ENCODE measurements at regions not wholly inside any gene's neighbourhood (a gene's known extent, or its start where the extent isn't known, plus 50 kb on each side); places are given as distances from the start of the nearest gene placed in this dataset.
"Not testable (repeated sequence)": the region's sequence is repeated elsewhere in the genome, so short reads cannot be mapped to it uniquely, and the experiment has no call there.

DNA sequence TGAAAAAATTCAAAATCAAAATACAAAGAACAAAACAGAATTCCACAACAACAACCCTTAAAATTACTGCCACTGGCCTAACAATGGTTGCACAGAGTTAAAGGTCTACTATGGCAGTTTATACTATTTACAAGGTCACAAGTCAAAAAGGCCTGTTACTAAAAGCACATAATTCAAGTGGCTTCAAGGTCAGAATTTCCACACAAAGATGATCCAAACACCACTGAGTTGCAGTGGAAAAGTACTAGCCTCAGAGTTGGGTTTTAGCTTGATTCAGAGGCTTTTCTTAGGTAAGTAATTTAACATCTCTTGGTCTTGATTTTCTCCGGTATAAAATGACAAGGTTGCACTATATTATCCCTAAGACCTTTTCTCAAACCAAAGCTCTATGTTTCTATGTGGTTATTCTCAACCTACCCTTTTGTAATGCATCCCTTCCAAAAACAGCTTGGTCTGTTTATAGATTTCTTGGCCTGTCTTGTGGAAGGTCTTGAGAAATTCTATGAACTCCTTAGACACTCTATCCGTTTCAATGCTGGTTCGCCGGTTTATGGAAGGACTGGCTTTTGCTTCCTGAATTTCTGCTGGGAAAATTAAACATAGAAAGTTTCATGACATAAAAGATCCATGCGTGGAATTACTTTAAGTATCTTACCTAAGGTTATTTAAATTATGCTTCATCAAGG is 69.5 kb downstream of the MDH2 start:
- in situ Hi-C loops (cut with MboI; ENCODE audit: low pct_unique_long_range_greater_than_20kb, low sequenced_read_pairs), result not testable (repeated sequence)

DNA sequence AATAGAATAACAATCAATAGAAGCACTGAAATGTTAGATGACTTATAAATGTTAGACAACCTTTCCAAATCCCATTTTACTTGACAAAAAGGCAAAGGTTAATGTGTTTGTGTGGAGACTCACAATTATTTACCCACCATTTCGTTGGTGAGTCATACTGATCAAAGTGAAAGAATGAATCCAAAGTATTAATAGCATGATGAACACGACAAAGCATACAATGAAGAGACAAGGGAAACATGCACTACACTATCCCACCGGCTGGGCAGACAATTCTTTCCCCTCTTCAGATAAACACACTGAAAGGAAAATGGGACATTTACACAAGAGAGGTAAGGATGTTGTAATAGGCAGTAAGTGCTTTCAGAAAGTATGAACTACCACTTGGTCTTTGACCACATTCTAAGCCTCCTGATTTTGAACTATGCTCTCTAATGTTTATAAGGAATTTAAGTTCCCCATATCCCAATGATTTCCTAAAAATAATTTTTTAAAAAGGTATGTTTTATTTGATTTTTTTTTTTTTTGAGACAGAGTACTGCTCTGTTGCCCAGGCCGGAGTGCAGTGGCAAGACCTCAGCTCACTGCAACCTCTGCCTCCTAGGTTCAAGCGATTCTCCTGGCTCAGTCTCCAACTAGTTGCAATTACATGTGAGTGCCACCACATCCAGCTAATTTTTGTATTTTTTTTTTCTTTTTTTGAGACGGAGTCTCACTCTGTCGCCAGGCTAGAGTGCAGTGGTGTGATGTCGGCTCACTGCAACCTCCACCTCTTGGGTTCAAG is 70.5 kb downstream of the MDH2 start:
- DNase-seq; in situ Hi-C loops (cut with MboI; ENCODE audit: low pct_unique_long_range_greater_than_20kb, low sequenced_read_pairs): not testable (repeated sequence)

More for the DNA sequence above, 69.5 kb downstream of the MDH2 start:
- DNase-seq, result not testable (repeated sequence)

DNA sequence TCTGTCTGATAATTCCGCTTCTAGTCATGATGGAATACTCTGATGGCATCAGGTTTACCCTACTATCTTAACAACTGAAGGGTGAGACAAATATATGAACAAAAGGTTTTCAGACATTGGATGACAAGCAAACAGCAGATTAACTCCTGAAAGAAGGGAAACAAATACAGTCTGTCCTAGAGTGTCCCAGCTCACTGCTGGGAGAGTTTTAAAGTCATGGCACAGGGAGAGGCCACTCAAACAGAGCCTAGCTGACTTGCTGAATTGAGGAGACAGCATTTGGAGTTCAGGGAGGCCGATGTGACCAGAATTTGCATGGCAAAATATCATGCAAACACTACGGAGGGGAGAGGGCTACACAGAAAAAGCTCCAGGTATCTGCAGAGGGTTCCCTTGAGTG is 73.1 kb downstream of the MDH2 start:
- no peak for DNase-seq
- in situ Hi-C loops (cut with MboI; ENCODE audit: low pct_unique_long_range_greater_than_20kb, low sequenced_read_pairs), result no loop called here

DNA sequence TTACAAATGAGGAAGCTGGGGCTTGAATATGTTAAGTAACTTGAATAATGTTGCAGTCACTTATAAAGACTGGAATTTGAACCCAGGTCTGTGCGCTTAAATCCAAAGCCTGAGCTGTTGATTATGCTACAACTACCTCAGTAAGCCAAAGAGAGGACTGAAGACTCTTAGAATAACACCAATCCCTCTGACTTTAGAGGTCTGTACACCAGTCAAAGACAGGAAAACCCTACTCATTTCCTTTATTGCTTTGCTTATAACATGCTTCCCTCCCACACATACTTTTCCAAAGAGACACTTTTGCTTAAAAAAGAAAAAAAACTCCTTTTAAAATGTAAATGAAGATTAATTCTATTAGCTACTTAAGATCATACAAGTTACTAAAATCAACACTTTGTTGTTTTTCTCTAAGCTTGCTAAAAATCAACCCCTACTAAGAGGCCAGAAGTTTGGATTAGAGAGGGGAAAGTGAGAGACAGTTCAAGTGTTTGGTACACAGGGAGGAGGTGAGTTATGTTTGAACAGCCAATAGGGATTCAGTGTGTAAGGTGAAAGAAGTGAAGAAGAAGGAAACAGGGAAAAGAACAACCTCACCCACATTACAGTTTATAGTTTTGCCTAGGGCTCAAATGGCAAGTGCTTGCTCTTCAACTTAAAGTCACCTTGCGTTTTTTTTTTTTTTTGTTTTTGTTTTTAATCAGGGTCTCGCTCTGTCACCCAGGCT is 74.8 kb downstream of the MDH2 start:
- in situ Hi-C loops (cut with MboI; ENCODE audit: low pct_unique_long_range_greater_than_20kb, low sequenced_read_pairs), result no loop called here
- peak; percentile 62 for DNase-seq

DNA sequence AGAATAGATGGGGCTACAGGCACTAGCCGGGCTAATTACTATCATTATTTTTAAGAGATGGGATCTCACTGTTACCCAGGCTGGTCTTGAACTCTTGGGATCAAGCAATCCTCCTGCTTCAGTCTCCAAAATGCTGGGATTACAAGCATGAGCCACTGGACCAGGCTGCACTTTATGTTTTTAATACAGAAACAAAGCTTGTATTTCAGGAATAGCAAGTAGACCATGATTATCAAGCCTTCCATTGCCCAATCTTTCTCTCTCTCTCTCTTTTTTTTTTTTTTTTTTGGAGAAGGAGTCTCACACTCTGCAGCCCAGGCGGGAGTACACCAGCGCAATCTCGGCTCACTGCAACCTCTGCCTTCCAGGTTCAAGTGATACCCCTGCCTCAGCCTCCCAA is 75.4 kb downstream of the MDH2 start:
- in situ Hi-C loops (cut with MboI; ENCODE audit: low pct_unique_long_range_greater_than_20kb, low sequenced_read_pairs), result no loop called here
- DNase-seq, result no peak

DNA sequence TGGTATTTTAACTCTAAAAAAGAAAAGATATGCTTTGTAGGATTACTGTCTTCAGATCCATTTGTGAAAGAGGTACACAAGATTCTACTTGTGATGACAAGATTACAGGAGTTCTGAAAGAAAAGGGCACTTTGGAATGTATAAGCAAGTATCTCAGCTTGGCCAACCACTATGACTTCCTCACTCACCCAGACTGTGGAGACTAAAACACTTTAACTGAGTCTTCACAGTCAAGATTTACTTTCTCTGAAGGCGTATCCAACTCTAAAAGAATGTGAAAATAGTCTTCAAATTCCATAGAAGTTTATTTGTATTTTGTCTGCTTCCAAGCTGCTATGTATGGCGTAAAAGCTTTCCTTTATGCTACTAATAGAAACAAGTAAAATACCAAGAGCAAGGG is 76.1 kb upstream of the SRRM3 start:
- no peak for DNase-seq
- in situ Hi-C loops (cut with MboI; ENCODE audit: low pct_unique_long_range_greater_than_20kb, low sequenced_read_pairs), result no loop called here

DNA sequence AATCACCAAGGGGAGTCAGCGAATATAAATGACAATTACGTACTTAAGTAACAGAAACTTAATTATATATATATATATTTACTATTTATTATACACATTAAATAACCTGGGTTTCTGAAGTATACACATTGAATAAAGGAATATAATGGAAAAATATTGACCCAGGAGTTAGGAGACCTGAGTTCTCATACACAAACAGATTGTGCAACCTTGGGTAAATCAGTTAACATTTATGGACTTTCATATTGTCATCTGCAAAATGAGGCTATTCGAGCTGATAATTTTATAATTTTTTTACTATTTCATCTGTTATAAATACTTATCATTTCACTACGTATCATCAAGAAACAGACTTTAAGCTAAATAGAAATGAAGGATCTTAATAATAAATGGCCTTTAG is 75.1 kb upstream of the SRRM3 start:
- in situ Hi-C loops (cut with MboI; ENCODE audit: low pct_unique_long_range_greater_than_20kb, low sequenced_read_pairs), result no loop called here
- DNase-seq, result no peak

DNA sequence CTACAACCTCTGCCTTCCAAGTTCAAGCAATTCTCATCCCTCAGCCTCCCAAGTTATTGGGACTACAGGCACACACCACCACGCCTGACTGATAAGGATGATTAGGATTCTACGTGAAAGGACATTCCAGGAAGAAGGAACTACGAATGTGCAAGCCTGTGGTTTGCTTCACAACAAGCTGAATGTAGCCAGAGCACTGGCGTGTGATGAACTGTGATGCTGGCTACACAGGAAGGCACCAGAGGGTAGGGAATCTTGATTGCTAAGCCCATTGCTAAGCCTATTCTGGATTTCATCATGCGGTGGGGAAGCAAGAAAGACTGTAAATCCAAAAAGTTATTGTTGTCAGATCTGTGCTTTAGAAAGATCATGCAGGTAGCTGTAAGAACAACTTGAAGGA is 72.3 kb upstream of the SRRM3 start:
- DNase-seq, result no peak
- in situ Hi-C loops (cut with MboI; ENCODE audit: low pct_unique_long_range_greater_than_20kb, low sequenced_read_pairs), result no loop called here

DNA sequence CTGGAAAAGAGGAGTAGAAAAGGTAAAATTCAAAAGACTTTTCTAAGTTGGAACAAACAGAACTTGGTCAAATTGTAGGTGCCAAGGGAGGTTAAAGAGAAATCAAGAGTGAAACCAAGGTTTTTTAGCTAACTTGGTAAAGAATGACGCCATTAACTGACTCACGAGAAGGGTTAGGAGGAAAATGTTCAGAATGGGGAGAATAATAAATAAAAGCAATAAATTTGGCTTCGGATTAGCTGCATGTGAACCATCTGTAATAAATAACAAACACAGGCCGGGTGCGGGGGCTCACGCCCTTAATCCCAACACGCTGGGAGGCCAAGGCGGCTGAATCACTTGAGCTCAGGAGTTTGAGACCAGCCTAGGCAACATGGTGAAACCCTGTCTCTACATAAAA is 71.9 kb upstream of the SRRM3 start:
- no peak for DNase-seq
- in situ Hi-C loops (cut with MboI; ENCODE audit: low pct_unique_long_range_greater_than_20kb, low sequenced_read_pairs), result no loop called here

DNA sequence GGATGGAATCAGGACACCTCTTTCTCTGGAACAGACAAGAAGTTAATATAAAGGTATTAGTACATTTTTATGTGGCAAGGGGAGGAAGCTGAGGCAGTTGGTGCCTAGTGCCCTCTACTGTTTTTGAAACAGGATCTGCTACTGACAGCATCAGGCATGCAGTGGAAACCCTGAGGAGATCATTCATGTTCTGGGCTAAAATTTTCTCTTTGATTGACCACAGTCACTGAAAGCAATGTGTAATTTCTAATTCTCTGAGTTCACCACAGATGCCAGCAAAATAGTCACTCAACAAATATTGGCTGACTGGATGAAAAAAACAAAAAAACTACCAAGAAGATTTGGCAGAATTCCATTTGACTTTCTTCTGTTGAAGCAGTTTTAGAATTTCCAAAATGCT is 71.0 kb upstream of the SRRM3 start:
- peak; percentile 57 for DNase-seq
- in situ Hi-C loops (cut with MboI; ENCODE audit: low pct_unique_long_range_greater_than_20kb, low sequenced_read_pairs), result not testable (repeated sequence)

DNA sequence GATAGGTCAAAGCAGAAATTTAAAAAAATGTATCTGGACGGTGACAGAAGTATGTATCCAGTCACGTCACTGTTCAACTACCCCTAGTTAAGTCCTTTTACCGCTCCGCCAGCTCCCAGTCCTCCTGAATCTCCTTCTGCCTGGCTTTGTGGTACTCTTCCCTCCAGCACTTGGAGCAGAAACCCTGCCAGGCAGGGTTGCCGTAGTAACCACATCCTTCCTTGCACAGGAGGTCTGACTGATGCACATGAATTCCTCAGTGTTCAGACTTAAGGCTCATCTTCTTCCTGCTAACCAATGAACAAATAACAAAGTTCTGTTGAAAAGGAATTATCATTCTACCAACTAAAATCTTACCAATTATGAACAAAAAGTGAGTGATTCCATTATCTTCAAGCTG is 69.8 kb upstream of the SRRM3 start:
- in situ Hi-C loops (cut with MboI; ENCODE audit: low pct_unique_long_range_greater_than_20kb, low sequenced_read_pairs); DNase-seq: not testable (repeated sequence)

DNA sequence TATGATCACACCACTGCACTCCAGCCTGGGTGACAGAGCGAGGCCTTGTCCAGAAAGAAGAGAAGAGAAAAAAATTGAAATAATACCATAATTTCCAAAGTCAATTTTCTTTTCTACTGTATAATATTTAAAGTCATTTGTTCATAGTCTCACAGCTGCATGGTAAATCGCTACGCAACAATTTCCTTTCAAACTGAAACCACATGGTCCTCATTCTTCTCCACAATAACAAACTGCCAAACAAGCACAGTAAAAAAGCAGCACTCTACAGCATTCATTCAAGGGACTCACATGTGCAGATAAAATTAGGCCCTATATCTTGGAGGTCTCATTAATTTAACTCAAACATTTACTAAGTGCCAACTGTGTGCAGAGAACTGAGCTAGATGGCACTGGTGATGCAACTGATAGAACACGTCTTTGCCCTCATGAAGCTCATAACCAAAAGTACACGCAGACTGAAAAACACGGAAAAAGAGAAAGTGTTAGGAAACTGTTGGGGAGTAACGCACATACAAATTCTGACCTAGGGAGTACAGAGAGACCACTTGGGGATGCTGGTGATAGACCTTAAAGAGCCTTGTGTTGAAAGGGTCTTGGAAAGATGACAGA is 68.4 kb upstream of the SRRM3 start:
- in situ Hi-C loops (cut with MboI; ENCODE audit: low pct_unique_long_range_greater_than_20kb, low sequenced_read_pairs), result no loop called here
- no peak for DNase-seq

DNA sequence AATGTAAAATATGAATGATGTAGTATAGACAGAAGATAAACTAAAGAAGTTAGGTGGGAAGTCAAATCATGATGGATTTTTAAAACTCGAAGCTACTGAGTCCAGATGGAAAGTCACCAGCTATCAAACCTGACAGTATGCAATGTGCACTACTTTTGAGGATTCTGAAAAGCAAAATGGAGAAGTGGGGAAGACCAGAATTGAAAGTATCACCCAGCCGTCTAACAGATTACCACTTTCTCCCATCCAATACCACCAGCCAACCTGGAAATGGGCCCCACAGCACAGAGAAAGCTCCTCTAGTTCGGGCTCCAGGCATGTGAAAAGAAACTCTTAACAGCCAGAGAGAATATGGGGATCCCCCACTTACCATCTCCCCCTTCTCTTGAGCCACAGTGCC is 67.9 kb upstream of the SRRM3 start:
- in situ Hi-C loops (cut with MboI; ENCODE audit: low pct_unique_long_range_greater_than_20kb, low sequenced_read_pairs), result no loop called here
- DNase-seq, result peak; percentile 49

DNA sequence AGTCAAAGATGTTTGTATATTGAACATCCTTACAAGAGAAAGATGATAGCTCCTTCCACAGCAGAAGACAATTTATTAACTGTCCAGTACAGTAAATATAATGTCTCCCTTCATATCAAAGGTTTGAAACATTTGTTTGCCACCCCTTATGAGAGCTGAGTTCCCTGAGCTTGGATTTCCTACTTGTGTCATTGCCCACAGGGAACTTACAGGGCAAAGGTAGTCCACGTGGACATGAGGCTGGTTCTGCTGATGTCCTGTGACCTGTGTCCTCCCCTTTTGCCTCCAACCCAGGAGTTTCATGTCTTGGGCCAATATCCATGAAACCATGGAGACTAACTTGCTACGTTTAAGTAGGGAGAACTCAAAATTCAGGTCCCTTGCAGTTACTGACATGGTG is 66.4 kb upstream of the SRRM3 start:
- in situ Hi-C loops (cut with MboI; ENCODE audit: low pct_unique_long_range_greater_than_20kb, low sequenced_read_pairs); DNase-seq: not testable (repeated sequence)

DNA sequence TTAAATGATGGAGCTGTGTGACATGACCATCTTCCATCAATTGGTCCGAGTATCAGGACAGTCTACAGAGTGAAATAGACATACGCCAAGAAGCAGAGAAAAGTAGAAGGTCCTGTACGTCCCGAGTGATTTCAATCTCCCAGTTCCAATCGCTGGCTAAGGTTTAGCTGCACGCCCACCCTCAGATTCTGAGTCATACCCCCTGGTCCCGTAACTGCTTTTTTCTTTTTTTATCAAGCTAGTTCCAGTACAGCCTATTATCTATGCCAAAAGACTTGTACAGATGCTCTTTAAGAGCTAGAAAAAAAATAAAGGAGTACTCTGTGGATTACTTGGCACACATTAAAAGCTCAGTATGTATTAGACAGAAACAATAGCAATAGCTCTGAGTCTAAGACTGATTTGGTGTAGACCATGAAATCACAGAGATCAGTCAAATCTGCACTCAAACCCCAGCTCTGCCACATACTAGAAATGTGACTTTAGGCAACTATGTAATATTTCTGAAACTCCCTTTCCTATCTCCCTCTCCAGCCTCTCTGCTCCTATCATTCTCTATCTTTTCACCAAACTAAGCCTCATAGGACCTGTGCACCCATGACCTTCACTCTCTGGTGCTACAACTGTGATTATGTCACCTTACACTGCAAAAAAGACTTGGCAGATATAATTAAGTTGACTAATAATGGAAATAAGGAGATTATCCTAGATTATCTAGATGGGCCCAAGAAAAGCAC is 63.0 kb upstream of the SRRM3 start:
- in situ Hi-C loops (cut with MboI; ENCODE audit: low pct_unique_long_range_greater_than_20kb, low sequenced_read_pairs); DNase-seq: not testable (repeated sequence)

DNA sequence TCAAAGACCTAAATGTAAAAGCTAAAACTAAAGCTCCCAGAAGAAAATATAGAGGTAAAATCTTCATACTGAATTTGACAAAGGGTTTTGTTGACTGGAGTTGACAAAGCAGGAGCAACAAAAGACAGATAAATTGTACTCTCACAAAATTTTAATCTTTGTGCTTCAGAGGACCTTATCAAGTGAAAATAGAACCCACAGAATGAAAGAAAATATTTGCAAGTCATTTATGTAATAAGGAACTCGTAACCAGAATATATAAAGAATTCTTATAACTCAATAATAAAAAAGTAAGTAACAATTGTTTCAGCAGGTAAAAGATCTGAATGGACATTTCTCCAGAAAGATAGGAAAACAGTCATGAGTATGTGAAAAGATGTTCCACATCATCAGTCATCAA is 62.0 kb upstream of the SRRM3 start:
- in situ Hi-C loops (cut with MboI; ENCODE audit: low pct_unique_long_range_greater_than_20kb, low sequenced_read_pairs), result no loop called here
- DNase-seq, result no peak

DNA sequence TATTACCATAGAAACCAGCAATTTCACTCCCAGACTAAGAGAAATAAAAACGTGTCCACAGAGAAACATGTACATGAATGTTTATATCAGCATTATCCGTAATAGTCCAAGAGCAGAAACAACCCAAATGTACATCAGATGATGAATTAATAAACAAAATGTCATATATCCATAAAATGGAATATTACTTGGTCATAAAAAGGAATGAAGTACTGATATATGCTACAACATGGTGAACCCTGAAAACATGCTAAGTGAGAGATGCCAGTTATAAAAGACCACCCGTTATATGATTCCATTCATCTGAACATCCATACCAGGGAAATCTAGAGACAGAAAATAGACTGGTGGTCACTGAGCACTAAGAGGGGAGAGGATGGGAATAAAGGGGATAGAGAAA is 61.4 kb upstream of the SRRM3 start:
- DNase-seq; in situ Hi-C loops (cut with MboI; ENCODE audit: low pct_unique_long_range_greater_than_20kb, low sequenced_read_pairs): not testable (repeated sequence)

DNA sequence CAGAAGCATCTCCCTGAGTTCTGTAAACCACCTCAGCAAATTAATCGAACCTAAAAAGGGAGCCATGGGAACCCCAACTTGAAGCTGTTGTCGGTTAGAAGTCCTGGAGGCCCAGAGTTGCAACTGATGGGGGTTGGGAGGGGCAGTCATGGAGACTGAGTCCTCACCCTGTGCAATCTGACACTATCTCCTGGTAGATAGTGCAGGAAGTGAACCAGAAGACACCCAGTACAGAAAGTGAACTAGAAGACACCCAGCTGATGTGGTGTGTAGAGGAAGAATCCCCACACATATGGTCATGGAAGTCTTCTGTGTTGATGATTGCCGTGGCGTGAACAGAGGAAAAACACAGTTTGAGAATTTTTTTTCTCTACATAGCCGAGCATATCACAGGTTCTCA is 58.8 kb upstream of the SRRM3 start:
- no peak for DNase-seq
- in situ Hi-C loops (cut with MboI; ENCODE audit: low pct_unique_long_range_greater_than_20kb, low sequenced_read_pairs), result no loop called here

DNA sequence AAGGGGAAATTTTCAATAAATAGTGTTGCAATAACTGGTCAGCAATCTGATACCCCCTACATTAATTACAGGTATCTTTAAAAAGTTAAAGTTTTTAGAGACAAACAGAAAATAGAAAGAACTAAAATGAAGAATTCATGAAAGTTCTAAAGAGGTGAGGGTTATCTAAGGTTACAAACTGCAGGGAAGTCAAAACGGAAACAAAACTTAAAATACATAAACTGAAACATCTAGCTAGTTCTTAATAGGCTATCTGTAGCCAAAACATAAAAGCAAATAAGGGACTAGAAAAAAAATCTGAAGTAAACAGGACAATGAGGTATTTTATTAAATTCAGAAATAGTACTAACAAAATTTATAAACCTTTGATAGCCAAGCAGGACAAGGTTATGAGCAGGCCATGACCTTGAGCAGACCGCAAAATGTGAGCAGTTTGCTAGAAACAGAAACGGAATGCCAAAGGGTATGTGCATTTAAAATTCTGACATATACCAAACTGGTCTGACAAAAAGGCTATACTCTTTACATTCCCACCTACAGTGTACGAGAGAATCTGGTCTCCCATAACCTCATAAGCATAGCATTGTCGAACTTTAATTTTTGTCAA is 56.9 kb upstream of the SRRM3 start:
- DNase-seq; in situ Hi-C loops (cut with MboI; ENCODE audit: low pct_unique_long_range_greater_than_20kb, low sequenced_read_pairs): not testable (repeated sequence)
